GM12891 (cell line): ENCODE measurements at regions not wholly inside any gene's neighbourhood (a gene's known extent, or its start where the extent isn't known, plus 50 kb on each side); places are given as distances from the start of the nearest gene placed in this dataset.

Experiments
- PAX5 ChIP-seq: IDR thresholded peaks from 2 replicates; pipeline ENCODE4 v1.6.1; 2011; ENCODE audit warnings: low read length, moderate library complexity, mild to moderate bottlenecking; ENCODE audit not compliant: insufficient read depth, severe bottlenecking
- POLR2A ChIP-seq: IDR thresholded peaks from 2 replicates; pipeline ENCODE4 v1.6.1; 2011; ENCODE audit warnings: low read depth, low read length, control low read depth
- POLR2AphosphoS5 ChIP-seq: IDR thresholded peaks from 2 replicates; pipeline ENCODE4 v1.6.1; 2011; ENCODE audit warnings: low read depth, low read length, control low read depth
- SPI1 ChIP-seq: IDR thresholded peaks from 2 replicates; pipeline ENCODE4 v1.6.1; 2011; ENCODE audit warnings: low read depth, low read length, control low read depth
- TAF1 ChIP-seq: IDR thresholded peaks from 2 replicates; pipeline ENCODE4 v1.6.1; 2011; ENCODE audit warnings: low read depth, low read length, control low read depth

DNA sequence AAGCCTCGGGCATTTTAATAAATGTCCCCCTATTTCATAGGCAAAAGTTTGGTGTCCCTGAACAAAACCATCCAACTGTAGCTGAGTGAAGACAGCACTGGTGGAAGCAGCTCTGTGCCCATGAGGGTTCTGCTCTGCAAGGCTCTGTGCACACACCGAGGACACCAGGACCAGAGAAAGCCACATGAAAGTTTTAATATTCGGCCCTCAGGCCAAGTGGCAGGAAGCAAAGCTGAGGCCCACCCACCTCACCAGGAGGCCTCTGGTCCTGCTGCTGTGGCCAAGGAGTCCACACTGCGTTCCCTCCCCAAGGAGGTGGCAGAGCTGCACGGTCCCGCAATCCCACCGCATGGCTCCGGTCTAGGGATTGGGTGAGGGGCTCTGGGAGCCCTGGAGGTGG is 62.6 kb upstream of the RPS6KA2 start:
- TF ChIP-seq POLR2AphosphoS5 (no peak), TAF1 (no peak), POLR2A (no peak), SPI1 (no peak), PAX5 (no peak)
